OCI-LY7 (cell line): ENCODE measurements at regions not wholly inside any gene's neighbourhood (a gene's known extent, or its start where the extent isn't known, plus 50 kb on each side); places are given as distances from the start of the nearest gene placed in this dataset.

ENCODE experiments used
- BruUV-seq: library from RNA; stranded (reverse); fragments of 400-500 nt; replicated peaks from 2 replicates; lab custom pipeline; 2021; lab: Mats Ljungman, UMichigan
- CTCF ChIA-PET: fragments of 300-600 bp; sonication (Branson Sonifier 250); formaldehyde crosslinking; loops from one replicate; lab custom pipeline; 2022; ENCODE audit warnings: antibody characterized with exemption; ENCODE audit not compliant: unreplicated experiment; lab: Charles Lee
- POLR2A ChIA-PET: fragments of 300-600 bp; sonication (Branson Sonifier 250); formaldehyde crosslinking; loops from one replicate; lab custom pipeline; 2022; ENCODE audit warnings: antibody characterized with exemption; lab: Charles Lee
- DNase-seq: peaks from one replicate; pipeline ENCODE4 v3.0.0-alpha.2; 2015; ENCODE audit warnings: low spot score
- H2AFZ ChIP-seq: fragments of 200-600 bp; sonication (generic), shearing (Covaris generic); 2 replicates; pipeline ENCODE4 v1.6.1; 2014; ENCODE audit warnings: mild to moderate bottlenecking, antibody characterized with exemption, low read length, moderate library complexity
- H3K27ac ChIP-seq: fragments of 200-600 bp; sonication (generic); 2 replicates; pipeline ENCODE4 v1.5.1; 2014; ENCODE audit warnings: mixed run types, low read depth, mild to moderate bottlenecking, moderate library complexity, low read length, inconsistent platforms; ENCODE audit not compliant: poor library complexity, severe bottlenecking
- H3K36me3 ChIP-seq: fragments of 200-600 bp; sonication (generic); 2 replicates; pipeline ENCODE4 v1.6.1; 2014; ENCODE audit warnings: mild to moderate bottlenecking, antibody characterized with exemption, low read length, moderate library complexity, mixed read lengths; ENCODE audit not compliant: insufficient read depth
- H3K4me1 ChIP-seq: fragments of 200-600 bp; sonication (generic); 2 replicates; pipeline ENCODE4 v1.5.1; 2014; ENCODE audit warnings: mild to moderate bottlenecking, low read length; ENCODE audit not compliant: insufficient read depth, poor library complexity, severe bottlenecking
- H3K4me2 ChIP-seq: fragments of 200-600 bp; sonication (generic); 2 replicates; pipeline ENCODE4 v1.6.1; 2014; ENCODE audit warnings: mild to moderate bottlenecking, low read length
- H3K4me3 ChIP-seq: fragments of 200-600 bp; sonication (generic); 2 replicates; pipeline ENCODE4 v1.5.1; 2014; ENCODE audit warnings: mild to moderate bottlenecking, low read depth, low read length; ENCODE audit not compliant: poor library complexity, severe bottlenecking
- H3K79me2 ChIP-seq: fragments of 200-600 bp; sonication (generic); 2 replicates; pipeline ENCODE4 v1.6.1; 2016; ENCODE audit warnings: low read depth, mild to moderate bottlenecking, low read length, moderate library complexity, mixed read lengths; ENCODE audit not compliant: insufficient read depth
- H3K9me2 ChIP-seq: fragments of 200-600 bp; sonication (generic); 2 replicates; pipeline ENCODE4 v1.6.1; 2016; ENCODE audit warnings: mild to moderate bottlenecking, low read length, mixed read lengths; ENCODE audit not compliant: insufficient read depth
- H3K9me3 ChIP-seq: fragments of 200-600 bp; sonication (generic); 2 replicates; pipeline ENCODE4 v1.6.1; 2014; ENCODE audit warnings: mild to moderate bottlenecking, mixed run types, low read length, mixed read lengths
- H4K20me1 ChIP-seq: fragments of 200-600 bp; sonication (generic); 2 replicates; pipeline ENCODE4 v1.6.1; 2014; ENCODE audit warnings: mild to moderate bottlenecking, antibody characterized with exemption, low read length, moderate library complexity, mixed read lengths; ENCODE audit not compliant: insufficient read depth
- EZH2phosphoT487 ChIP-seq: fragments of 200-600 bp; sonication (generic); IDR thresholded peaks from 2 replicates; pipeline ENCODE4 v1.6.1; 2018; ENCODE audit warnings: low read depth, borderline replicate concordance, mild to moderate bottlenecking, mixed run types, antibody characterized with exemption, low read length, moderate library complexity, mixed read lengths
- intact Hi-C: fragments of 100-400 bp; cut with micrococcal nuclease; formaldehyde crosslinking; loops from one replicate; pipeline ENCODE4 v1.10.0; 2022; ENCODE audit not compliant: unreplicated experiment
- TF ChIP-seq, protein P1 (sequence below): fragments of 200-600 bp; sonication (generic); conservative IDR thresholded peaks from 2 replicates; pipeline ENCODE4 v1.5.1; 2014; ENCODE audit warnings: mild to moderate bottlenecking, antibody characterized with exemption, low read length, moderate library complexity, mixed read lengths

DNA sequence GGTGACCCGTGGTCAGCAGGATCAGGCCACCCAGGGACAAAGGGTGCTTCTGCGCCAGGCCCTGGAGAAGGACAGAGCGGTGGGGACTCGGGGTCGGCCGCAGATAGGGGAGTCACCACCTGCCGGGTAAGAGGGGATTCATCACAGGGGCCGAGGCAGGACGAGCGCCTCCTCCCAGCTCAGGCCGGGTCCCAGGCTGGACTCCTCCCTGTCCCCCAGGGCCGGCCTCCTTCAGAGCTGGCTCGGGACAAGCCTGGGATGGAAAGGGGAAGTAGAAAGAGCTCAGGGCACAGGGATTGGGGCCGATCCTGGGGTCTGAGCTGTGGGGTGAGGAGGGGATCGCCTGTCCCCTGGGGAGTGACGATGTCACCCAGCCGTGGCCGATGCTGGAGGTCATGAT is 139.4 kb downstream of the GPCPD1 start:
- no TSS peak for BruUV-seq
- no peak overlapping the region for H2AFZ ChIP-seq
- no peaks in the 10 kb centered on the region for H3K36me3 ChIP-seq
- no peak overlapping the region for H3K4me2 ChIP-seq
- POLR2A ChIA-PET = no interaction called here
- no peaks in the 10 kb centered on the region for H3K9me3 ChIP-seq
- CTCF ChIA-PET = no interaction called here
- no peaks in the 10 kb centered on the region for H4K20me1 ChIP-seq
- no peak for DNase-seq
- intact Hi-C loops = no loop called here
- TF ChIP-seq, protein P1, sequence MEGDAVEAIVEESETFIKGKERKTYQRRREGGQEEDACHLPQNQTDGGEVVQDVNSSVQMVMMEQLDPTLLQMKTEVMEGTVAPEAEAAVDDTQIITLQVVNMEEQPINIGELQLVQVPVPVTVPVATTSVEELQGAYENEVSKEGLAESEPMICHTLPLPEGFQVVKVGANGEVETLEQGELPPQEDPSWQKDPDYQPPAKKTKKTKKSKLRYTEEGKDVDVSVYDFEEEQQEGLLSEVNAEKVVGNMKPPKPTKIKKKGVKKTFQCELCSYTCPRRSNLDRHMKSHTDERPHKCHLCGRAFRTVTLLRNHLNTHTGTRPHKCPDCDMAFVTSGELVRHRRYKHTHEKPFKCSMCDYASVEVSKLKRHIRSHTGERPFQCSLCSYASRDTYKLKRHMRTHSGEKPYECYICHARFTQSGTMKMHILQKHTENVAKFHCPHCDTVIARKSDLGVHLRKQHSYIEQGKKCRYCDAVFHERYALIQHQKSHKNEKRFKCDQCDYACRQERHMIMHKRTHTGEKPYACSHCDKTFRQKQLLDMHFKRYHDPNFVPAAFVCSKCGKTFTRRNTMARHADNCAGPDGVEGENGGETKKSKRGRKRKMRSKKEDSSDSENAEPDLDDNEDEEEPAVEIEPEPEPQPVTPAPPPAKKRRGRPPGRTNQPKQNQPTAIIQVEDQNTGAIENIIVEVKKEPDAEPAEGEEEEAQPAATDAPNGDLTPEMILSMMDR = no peak
- TF ChIP-seq EZH2phosphoT487 = no peak
- no peak overlapping the region for H3K27ac ChIP-seq
- no peaks in the 10 kb centered on the region for H3K9me2 ChIP-seq
- H3K4me1 ChIP-seq = no peaks in the 10 kb centered on the region
- no peaks in the 10 kb centered on the region for H3K79me2 ChIP-seq
- no peak overlapping the region for H3K4me3 ChIP-seq

DNA sequence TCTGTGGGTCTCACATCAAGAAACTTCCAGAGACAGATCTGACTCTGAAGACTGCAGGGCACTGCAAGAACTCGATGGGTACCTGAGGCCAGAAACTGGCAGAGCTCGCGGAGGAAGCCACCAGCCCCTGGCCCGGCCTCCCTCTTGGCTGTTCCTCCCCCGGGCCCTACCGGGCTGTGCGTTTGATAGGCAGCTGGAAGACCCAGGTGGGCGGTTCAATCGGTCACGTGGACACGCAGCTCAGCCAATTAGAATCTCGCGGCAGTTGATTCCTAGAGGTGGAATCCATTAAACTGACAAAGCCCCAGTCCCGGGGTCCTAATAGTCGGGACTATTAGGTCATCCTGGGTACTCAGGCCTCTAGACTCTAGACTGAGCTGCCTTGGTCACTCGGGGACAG is 139.9 kb downstream of the GPCPD1 start:
- Histone ChIP-seq H3K79me2 (no peaks in the 10 kb centered on the region), H3K9me2 (no peaks in the 10 kb centered on the region), H3K9me3 (no peaks in the 10 kb centered on the region), H2AFZ (no peak overlapping the region), H4K20me1 (no peaks in the 10 kb centered on the region), H3K36me3 (no peaks in the 10 kb centered on the region), H3K27ac (no peak overlapping the region), H3K4me1 (no peaks in the 10 kb centered on the region), H3K4me2 (no peak overlapping the region), H3K4me3 (no peak overlapping the region)
- CTCF ChIA-PET = no interaction called here
- intact Hi-C loops = no loop called here
- BruUV-seq = no TSS peak
- POLR2A ChIA-PET = no interaction called here
- DNase-seq = no peak
- TF ChIP-seq EZH2phosphoT487 = no peak
- TF ChIP-seq, protein P1 = no peak

DNA sequence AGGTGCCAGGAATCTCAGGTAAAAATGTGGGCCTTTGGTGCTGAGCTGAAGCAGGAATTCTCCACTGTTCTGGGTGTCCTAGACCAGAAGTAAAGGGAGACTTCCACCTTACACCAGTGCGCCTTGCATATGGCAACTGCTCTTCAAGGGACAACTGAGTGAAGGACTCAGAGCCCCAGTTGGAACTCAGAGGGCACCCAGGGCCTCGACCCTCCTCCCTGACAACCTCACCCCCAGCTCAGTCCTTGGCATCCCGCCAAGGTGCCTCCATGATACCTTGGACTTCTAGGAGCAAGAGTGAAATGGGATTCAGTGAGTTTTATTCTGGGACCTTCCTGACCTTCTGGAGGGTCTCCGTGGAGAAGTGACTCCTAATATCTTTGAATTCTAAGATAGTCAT is 140.3 kb downstream of the GPCPD1 start:
- ChIA-PET CTCF (no interaction called here), POLR2A (no interaction called here)
- no peak overlapping the region for H3K4me2 ChIP-seq
- no peak overlapping the region for H3K4me3 ChIP-seq
- intact Hi-C loops = no loop called here
- no peaks in the 10 kb centered on the region for H3K36me3 ChIP-seq
- no peak for TF ChIP-seq EZH2phosphoT487
- TF ChIP-seq, protein P1 = no peak
- no peaks in the 10 kb centered on the region for H3K79me2 ChIP-seq
- no peaks in the 10 kb centered on the region for H3K9me2 ChIP-seq
- no TSS peak for BruUV-seq
- H3K9me3 ChIP-seq = no peaks in the 10 kb centered on the region
- no peak overlapping the region for H2AFZ ChIP-seq
- no peaks in the 10 kb centered on the region for H3K4me1 ChIP-seq
- no peak overlapping the region for H3K27ac ChIP-seq
- DNase-seq = no peak
- H4K20me1 ChIP-seq = no peaks in the 10 kb centered on the region
